Thyroid gland (tissue), 4 donors: ENCODE measurements at regions not wholly inside any gene's neighbourhood (a gene's known extent, or its start where the extent isn't known, plus 50 kb on each side); places are given as distances from the start of the nearest gene placed in this dataset.

Experiments
- DNase-seq, 2 donors: peaks; one replicate each; pipeline ENCODE4 v3.0.0-alpha.2; 2019
- H3K27ac ChIP-seq, 3 donors: fragments of 200-600 bp; sonication (generic); 1 replicate in 2 of 3; 2 replicates in 1 of 3; pipeline ENCODE4 v1.5.1; 2016 to 2019; ENCODE audit warnings: mild to moderate bottlenecking in 1 of 3, moderate library complexity in 1 of 3
- H3K27me3 ChIP-seq: fragments of 200-600 bp; sonication (generic); one replicate; pipeline ENCODE4 v1.5.1; 2019
- H3K36me3 ChIP-seq, 2 donors: fragments of 200-600 bp; sonication (generic); one replicate each; pipeline ENCODE4 v1.5.1; 2016 to 2019
- H3K4me1 ChIP-seq, 2 donors: fragments of 200-600 bp; sonication (generic); one replicate each; pipeline ENCODE4 v1.5.1; 2017 to 2019
- H3K4me3 ChIP-seq, 3 donors: fragments of 200-600 bp; sonication (generic); replicated peaks in 1 of 3; 1 replicate in 2 of 3; 2 replicates in 1 of 3; pipeline ENCODE4 v1.5.1; 2016; ENCODE audit warnings: mild to moderate bottlenecking in 1 of 3
- H3K9me3 ChIP-seq: fragments of 200-600 bp; sonication (generic); one replicate; pipeline ENCODE4 v1.5.1; 2017
- CTCF ChIP-seq, 6 experiments: fragments of 200-600 bp in 3 of 6; fragments of 450-650 bp in 3 of 6; sonication (generic) in 3 of 6; IDR thresholded peaks; one replicate each; pipeline ENCODE4 v1.5.1; 2016 to 2019; ENCODE audit warnings: antibody characterized with exemption in 6 of 6, mild to moderate bottlenecking in 2 of 6, inconsistent platforms in 1 of 6, moderate library complexity in 1 of 6
- POLR2A ChIP-seq, 2 donors: fragments of 450-650 bp; IDR thresholded peaks; one replicate each; pipeline ENCODE4 v1.6.1; 2017; ENCODE audit warnings: antibody characterized with exemption in 2 of 2, mild to moderate bottlenecking in 2 of 2, moderate library complexity in 1 of 2
- WGBS, 2 donors: methylation state at CpG; one replicate each; pipeline ENCODE4 v1.1.5; 2017; 5-methylcytosine and 5-hydroxymethylcytosine counted together
- intact Hi-C: fragments of 100-400 bp; cut with DNase I; formaldehyde crosslinking; loops from one replicate; pipeline ENCODE4 v1.15.1; 2023

- DNase-seq, result no peak
- no peak overlapping the region for H3K27ac ChIP-seq
- no peaks in the 10 kb centered on the region for H3K36me3 ChIP-seq
- intact Hi-C loops, result no loop called here
- no peaks in the 10 kb centered on the region for H3K27me3 ChIP-seq
- TF ChIP-seq CTCF (IDR thresholded peaks at IDR 0.05), result no peak
- no peaks in the 10 kb centered on the region for H3K9me3 ChIP-seq
- WGBS, 2 donors, result 71 to 74% methylated on average over 2 of the region's 2 CpGs
- H3K4me1 ChIP-seq, result no peaks in the 10 kb centered on the region
- no peak overlapping the region for H3K4me3 ChIP-seq
Measured at GRCh38 chr2:155643056-155643775, 689.3 kb downstream of the NR4A2 start.

GRCh38 chr2:155633887-155634570 is 698.5 kb downstream of the NR4A2 start:
- WGBS, 2 donors, result 61 to 80% methylated on average over 4 of the region's 4 CpGs
- TF ChIP-seq CTCF (IDR thresholded peaks at IDR 0.05), result no peak
- no peak for TF ChIP-seq POLR2A (IDR thresholded peaks at IDR 0.05)
- Histone ChIP-seq H3K4me1 (no peaks in the 10 kb centered on the region), H3K4me3 (no peak overlapping the region), H3K27me3 (no peaks in the 10 kb centered on the region), H3K36me3 (no peaks in the 10 kb centered on the region), H3K9me3 (no peaks in the 10 kb centered on the region), H3K27ac (no peak overlapping the region)
- intact Hi-C loops, result no loop called here
- no peak for DNase-seq

GRCh38 chr2:155633060-155633839 is 699.3 kb downstream of the NR4A2 start:
- Histone ChIP-seq H3K4me3 (no peak overlapping the region), H3K4me1 (no peaks in the 10 kb centered on the region), H3K27me3 (no peaks in the 10 kb centered on the region), H3K9me3 (no peaks in the 10 kb centered on the region), H3K27ac (no peak overlapping the region), H3K36me3 (no peaks in the 10 kb centered on the region)
- intact Hi-C loops, result no loop called here
- no peak for DNase-seq
- 69 to 71% methylated on average over 4 of the region's 4 CpGs for WGBS, 2 donors
- no peak for TF ChIP-seq POLR2A (IDR thresholded peaks at IDR 0.05)
- TF ChIP-seq CTCF (IDR thresholded peaks at IDR 0.05), result no peak

GRCh38 chr2:155630760-155631159 is 701.8 kb downstream of the NR4A2 start:
- no peaks in the 10 kb centered on the region for H3K9me3 ChIP-seq
- 36 to 49% methylated on average over 5 of the region's 5 CpGs for WGBS, 2 donors
- intact Hi-C loops, result no loop called here
- no peak for DNase-seq
- H3K36me3 ChIP-seq, result no peaks in the 10 kb centered on the region
- TF ChIP-seq CTCF (IDR thresholded peaks at IDR 0.05), result no peak
- no peak for TF ChIP-seq POLR2A (IDR thresholded peaks at IDR 0.05)
- H3K4me1 ChIP-seq, result no peaks in the 10 kb centered on the region
- no peaks in the 10 kb centered on the region for H3K27me3 ChIP-seq
- H3K4me3 ChIP-seq, result no peak overlapping the region
- no peak overlapping the region for H3K27ac ChIP-seq

GRCh38 chr2:155622443-155622842 is 710.1 kb downstream of the NR4A2 start:
- Histone ChIP-seq H3K27ac (no peak overlapping the region), H3K9me3 (no peaks in the 10 kb centered on the region), H3K27me3 (no peaks in the 10 kb centered on the region), H3K4me1 (no peaks in the 10 kb centered on the region), H3K4me3 (no peak overlapping the region), H3K36me3 (no peaks in the 10 kb centered on the region)
- TF ChIP-seq POLR2A (IDR thresholded peaks at IDR 0.05), result no peak
- TF ChIP-seq CTCF (IDR thresholded peaks at IDR 0.05), result no peak
- WGBS, 2 donors, result 0 to 35% methylated on average over 1 of the region's 1 CpG
- intact Hi-C loops, result no loop called here
- no peak for DNase-seq
